Mucosa of rectum (tissue), 2 donors: ENCODE measurements at regions not wholly inside any gene's neighbourhood (a gene's known extent, or its start where the extent isn't known, plus 50 kb on each side); places are given as distances from the start of the nearest gene placed in this dataset.
"Not testable (repeated sequence)": the region's sequence is repeated elsewhere in the genome, so short reads cannot be mapped to it uniquely, and the experiment has no call there.

Experiments used
- H3K27ac ChIP-seq, 2 donors: one replicate each; pipeline ENCODE4 v1.7.0; 2013; ENCODE audit warnings: inconsistent platforms in 2 of 2, low read depth in 2 of 2, low read length in 2 of 2
- H3K27me3 ChIP-seq, 2 donors: one replicate each; pipeline ENCODE4 v1.7.0; 2013; ENCODE audit warnings: low read length in 2 of 2; ENCODE audit not compliant: control insufficient read depth in 2 of 2, insufficient read depth in 2 of 2
- H3K36me3 ChIP-seq, 2 donors: one replicate each; pipeline ENCODE4 v1.7.0; 2013; ENCODE audit warnings: low read length in 2 of 2; ENCODE audit not compliant: control insufficient read depth in 2 of 2, insufficient read depth in 2 of 2
- H3K4me1 ChIP-seq, 2 donors: one replicate each; pipeline ENCODE4 v1.7.0; 2013; ENCODE audit warnings: low read length in 2 of 2, mild to moderate bottlenecking in 1 of 2; ENCODE audit not compliant: control insufficient read depth in 2 of 2, insufficient read depth in 2 of 2
- H3K4me3 ChIP-seq, 2 donors: one replicate each; pipeline ENCODE4 v1.7.0; 2013; ENCODE audit warnings: low read length in 2 of 2
- H3K9ac ChIP-seq, 2 donors: one replicate each; pipeline ENCODE4 v1.7.0; 2013; ENCODE audit warnings: low read length in 2 of 2, low read depth in 1 of 2, mild to moderate bottlenecking in 1 of 2
- H3K9me3 ChIP-seq, 2 donors: one replicate each; pipeline ENCODE4 v1.7.0; 2013; ENCODE audit warnings: low read length in 2 of 2; ENCODE audit not compliant: control insufficient read depth in 2 of 2
- donor health status: healthy.
- donor health status: Normal muscosa, but diverticular disease.

DNA sequence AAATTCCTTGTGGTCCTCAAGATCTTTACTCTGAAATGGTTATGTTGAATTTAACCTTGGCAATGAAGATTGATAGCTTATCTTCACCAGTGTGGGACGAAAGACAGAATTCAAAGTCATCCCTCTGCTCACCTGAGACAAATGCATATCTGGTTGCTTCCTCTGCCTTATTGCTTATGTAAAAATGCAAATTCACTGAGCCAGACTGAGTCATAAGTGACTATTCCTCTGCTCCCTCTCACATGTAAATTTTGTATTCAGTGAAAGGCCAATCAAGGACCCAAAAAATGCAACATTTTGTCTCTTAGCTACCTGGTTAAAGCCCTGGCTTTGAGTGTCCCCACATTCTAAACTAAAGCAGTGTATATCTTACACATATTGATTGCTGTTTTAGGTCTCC is 593.1 kb upstream of the GJE1 start:
- Histone ChIP-seq H3K36me3 (no peaks in the 10 kb centered on the region), H3K9me3 (peaks cover 0 to 4% of the 10 kb centered on the region in 2 donors), H3K27ac (no peak overlapping the region), H3K27me3 (no peaks in the 10 kb centered on the region), H3K4me1 (no peaks in the 10 kb centered on the region), H3K9ac (no peak overlapping the region), H3K4me3 (no peak overlapping the region)

DNA sequence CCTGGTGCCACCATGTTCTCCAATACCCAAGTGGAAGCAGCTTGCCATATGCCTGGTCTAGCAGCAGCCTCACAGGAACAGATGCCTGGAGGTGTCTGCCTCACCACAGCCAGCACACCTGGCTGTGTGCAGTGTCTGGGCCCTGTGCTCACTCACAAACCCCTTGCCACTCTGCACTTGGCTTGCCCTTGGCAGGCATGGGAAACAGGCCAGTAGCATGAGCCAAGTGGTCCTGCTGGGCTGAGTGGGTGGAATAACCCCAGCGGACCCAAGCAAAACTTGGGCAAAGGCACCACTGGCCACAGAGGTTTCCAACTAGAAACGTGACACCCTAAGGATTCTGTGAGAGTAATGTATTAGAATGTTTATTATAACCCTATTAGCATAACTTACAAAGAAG is 600.5 kb upstream of the GJE1 start:
- H3K9ac ChIP-seq: no peak overlapping the region
- H3K27me3 ChIP-seq: no peaks in the 10 kb centered on the region
- H3K36me3 ChIP-seq: no peaks in the 10 kb centered on the region
- peaks cover 0 to 3% of the 10 kb centered on the region in 2 donors for H3K9me3 ChIP-seq
- H3K4me1 ChIP-seq: no peaks in the 10 kb centered on the region
- H3K27ac ChIP-seq: no peak overlapping the region
- H3K4me3 ChIP-seq: no peak overlapping the region

DNA sequence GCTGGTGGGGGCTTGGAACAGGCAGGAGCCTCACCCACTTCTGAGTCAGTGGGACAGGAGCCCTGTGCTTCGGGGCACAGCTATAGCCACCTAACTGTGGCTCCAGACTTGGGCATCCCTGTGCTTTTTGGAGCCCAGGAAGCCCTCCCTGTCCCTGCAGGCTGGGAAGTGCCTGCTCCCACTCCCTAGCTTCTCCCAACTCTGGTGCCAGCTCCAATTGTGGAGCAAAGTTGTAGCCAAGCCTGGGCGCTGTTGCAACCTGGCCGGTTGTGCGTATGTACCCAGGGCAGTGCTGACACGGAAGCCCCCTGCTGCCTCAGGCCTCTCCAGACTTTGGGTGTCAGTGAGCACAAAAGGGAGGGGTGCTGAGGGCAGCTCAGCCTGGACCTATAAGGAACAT is 601.7 kb upstream of the GJE1 start:
- no peak overlapping the region for H3K4me3 ChIP-seq
- no peaks in the 10 kb centered on the region for H3K27me3 ChIP-seq
- H3K36me3 ChIP-seq: no peaks in the 10 kb centered on the region
- no peak overlapping the region for H3K27ac ChIP-seq
- H3K9ac ChIP-seq: no peak overlapping the region
- no peaks in the 10 kb centered on the region for H3K4me1 ChIP-seq
- peaks cover 0 to 3% of the 10 kb centered on the region in 2 donors for H3K9me3 ChIP-seq

DNA sequence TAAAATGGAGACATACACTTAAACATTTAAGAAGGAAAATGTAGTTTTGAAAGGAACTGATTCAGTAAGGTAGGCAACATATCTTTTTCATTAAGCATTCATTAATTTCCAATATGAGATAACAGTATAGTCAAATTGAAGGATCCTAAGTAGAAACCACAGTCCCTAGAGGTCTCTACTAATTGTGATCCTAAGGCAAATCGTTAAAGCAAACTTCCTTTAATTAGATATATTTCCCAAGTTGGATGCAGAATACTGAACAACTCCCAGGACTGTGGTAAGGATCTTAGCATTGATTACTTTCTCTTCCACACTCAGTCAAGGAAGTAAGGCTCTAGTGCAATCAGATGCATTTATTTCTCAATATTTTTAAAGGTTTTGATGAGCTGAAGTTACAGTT is 604.1 kb upstream of the GJE1 start:
- Histone ChIP-seq H3K27me3 (no peaks in the 10 kb centered on the region), H3K27ac (no peak overlapping the region), H3K4me3 (no peak overlapping the region), H3K4me1 (no peaks in the 10 kb centered on the region), H3K9me3 (peaks cover 0 to 3% of the 10 kb centered on the region in 2 donors), H3K9ac (no peak overlapping the region), H3K36me3 (no peaks in the 10 kb centered on the region)

DNA sequence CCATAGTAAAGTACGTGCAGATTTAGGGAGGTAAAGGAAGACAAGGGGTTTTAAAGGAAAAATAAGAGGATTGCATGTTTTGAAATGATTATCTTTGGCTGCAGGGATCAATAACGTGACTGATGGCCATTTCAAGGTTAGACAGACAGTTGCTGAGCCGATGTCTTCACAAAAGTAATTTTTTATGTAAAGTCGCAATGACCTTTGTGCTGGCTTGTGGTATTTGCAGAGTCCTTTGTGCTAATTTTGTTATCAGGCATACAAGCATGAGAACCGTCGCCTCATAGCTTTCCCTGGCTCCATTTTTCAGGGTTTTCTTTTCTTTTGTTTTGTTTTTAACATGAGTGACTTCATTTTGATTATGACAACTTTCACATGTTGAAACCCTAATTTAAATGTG is 605.7 kb upstream of the GJE1 start:
- Histone ChIP-seq H3K36me3 (no peaks in the 10 kb centered on the region), H3K27me3 (no peaks in the 10 kb centered on the region), H3K9ac (no peak overlapping the region), H3K4me3 (no peak overlapping the region), H3K27ac (no peak overlapping the region), H3K9me3 (peaks cover 0 to 3% of the 10 kb centered on the region in 2 donors), H3K4me1 (no peaks in the 10 kb centered on the region)

DNA sequence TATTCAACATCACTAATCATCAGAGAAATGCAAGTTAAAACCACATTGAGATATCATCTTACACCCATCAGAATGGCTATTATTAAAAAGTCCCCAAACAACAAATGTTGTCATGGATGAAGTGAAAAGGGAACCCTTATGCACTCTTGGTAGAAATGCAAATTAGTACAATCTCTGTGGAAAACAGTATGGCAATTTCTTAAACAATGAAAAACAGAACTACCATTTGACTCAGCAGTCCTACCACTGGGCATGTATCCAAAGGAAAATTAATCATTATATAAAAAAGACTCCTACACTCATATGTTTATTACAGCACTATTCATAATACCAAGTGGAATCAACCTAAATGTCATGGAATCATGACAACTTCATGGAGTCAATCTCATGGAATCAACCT is 611.3 kb upstream of the GJE1 start:
- no peaks in the 10 kb centered on the region for H3K4me1 ChIP-seq

DNA sequence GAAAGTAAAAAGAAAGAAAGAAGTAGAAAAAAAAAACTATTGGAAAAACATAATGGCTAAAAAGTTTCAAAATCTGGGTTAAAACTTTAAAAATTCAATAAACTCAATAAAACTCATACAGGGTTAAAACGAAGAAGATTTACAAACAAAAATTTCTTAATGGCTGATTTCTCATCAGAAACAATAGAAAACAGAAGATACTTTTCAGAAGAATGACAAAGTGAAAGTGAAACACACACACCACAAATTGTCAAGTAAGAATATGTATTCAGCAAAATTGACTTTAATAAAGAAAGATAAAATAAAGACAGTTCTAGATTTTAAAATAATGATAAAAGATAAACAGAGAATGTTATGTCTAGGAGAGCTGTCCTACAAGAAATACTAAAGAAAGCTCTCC is 618.9 kb upstream of the GJE1 start:
- no peak overlapping the region for H3K4me3 ChIP-seq
- H3K9ac ChIP-seq: no peak overlapping the region
- no peaks in the 10 kb centered on the region for H3K9me3 ChIP-seq
- H3K27me3 ChIP-seq: no peaks in the 10 kb centered on the region
- no peaks in the 10 kb centered on the region for H3K4me1 ChIP-seq
- H3K27ac ChIP-seq: no peak overlapping the region
- H3K36me3 ChIP-seq: no peaks in the 10 kb centered on the region

More for the DNA sequence above, 611.3 kb upstream of the GJE1 start:
- Histone ChIP-seq H3K27me3 (no peaks in the 10 kb centered on the region), H3K4me3 (no peak overlapping the region), H3K27ac (no peak overlapping the region), H3K9ac (no peak overlapping the region), H3K9me3 (no peaks in the 10 kb centered on the region), H3K36me3 (no peaks in the 10 kb centered on the region)

DNA sequence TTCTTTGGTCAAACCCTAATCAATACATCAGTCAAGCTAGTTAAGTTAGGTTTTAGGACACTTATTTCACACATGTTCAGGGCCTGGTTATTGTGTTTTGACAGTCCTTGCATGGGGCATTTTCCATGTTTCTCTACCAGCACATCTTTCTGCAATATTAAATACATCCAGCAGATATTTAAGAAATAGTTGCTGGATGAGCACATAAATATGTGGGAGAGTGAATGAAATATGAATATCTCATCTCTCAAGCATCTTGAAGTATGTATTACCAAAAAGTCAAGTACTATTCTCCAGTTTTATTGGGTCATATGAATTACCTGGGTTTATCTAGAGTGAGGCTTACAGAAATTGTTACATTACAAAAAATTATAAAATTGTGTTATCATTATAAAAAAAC is 621.9 kb upstream of the GJE1 start:
- H3K9ac ChIP-seq: no peak overlapping the region
- no peak overlapping the region for H3K27ac ChIP-seq
- H3K4me1 ChIP-seq: no peaks in the 10 kb centered on the region
- no peaks in the 10 kb centered on the region for H3K36me3 ChIP-seq
- H3K9me3 ChIP-seq: no peaks in the 10 kb centered on the region
- no peak overlapping the region for H3K4me3 ChIP-seq
- no peaks in the 10 kb centered on the region for H3K27me3 ChIP-seq

DNA sequence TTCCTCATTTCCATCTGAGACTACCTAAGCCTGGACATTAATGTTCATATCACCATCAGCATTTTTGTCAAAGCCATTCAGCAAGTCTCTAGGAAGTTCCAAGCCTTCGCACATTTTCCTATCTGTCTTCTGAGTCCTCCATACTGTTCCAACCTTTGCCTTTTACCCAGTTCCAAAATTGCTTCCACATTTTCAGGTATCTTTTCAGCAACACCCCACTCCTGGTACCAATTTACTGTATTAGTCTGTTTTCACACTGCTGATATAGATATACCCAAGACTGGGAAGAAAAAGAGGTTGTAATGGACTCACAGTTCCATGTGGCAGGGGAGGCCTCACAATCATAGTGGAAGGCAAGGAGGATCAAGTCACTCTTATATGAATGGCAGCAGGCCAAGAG is 626.7 kb upstream of the GJE1 start:
- not testable (repeated sequence) for H3K36me3 ChIP-seq, H3K9me3 ChIP-seq, H3K27ac ChIP-seq, H3K4me3 ChIP-seq, H3K4me1 ChIP-seq, H3K9ac ChIP-seq, H3K27me3 ChIP-seq

DNA sequence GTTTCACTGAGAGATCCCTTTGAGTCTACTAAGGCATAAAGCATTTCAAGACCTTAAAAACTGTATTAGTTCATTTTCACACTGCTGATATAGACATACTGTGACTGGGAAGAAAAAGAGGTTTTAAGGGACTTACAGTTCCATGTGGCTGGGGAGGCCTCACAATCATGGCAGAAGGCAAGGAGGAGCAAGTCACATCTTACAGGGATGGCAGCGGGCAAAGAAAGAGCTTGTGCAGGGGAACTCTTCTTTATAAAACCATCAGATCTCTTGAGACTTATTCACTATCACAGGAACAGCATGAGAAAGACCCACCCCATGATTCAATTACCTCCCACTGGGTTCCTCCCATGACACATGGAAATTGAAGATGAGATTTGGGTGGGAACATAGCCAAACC is 628.4 kb upstream of the GJE1 start:
- H3K4me1 ChIP-seq, H3K27me3 ChIP-seq, H3K27ac ChIP-seq, H3K4me3 ChIP-seq, H3K36me3 ChIP-seq, H3K9ac ChIP-seq, H3K9me3 ChIP-seq: not testable (repeated sequence)

DNA sequence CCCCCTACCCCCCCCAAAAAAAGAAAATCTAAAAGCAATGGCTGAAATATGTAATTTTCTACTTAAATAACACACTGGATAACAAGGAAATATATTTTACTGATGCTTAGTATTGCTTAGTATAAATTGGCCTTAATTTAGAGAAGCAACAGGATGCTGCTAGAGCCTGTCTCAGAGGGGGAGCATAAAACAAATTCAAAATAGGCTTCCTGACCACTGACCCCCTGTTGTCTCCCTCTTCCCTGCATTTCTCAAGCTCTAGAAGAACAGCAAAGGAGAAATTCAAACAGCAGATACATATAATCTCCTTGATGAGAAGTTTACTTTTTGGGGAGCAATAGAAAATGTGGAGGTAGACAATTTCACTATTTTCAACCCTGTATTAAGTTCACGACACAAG is 631.1 kb upstream of the GJE1 start:
- Histone ChIP-seq H3K4me3 (no peak overlapping the region), H3K27me3 (no peaks in the 10 kb centered on the region), H3K27ac (no peak overlapping the region), H3K9ac (no peak overlapping the region), H3K9me3 (no peaks in the 10 kb centered on the region), H3K36me3 (no peaks in the 10 kb centered on the region), H3K4me1 (no peaks in the 10 kb centered on the region)
